GM12873 (cell line): ENCODE measurements at regions not wholly inside any gene's neighbourhood (a gene's known extent, or its start where the extent isn't known, plus 50 kb on each side); places are given as distances from the start of the nearest gene placed in this dataset.
A peak's percentile ranks its signal among the peaks of the same experiment; 100 is the strongest.

Source experiments
- CTCF ChIP-seq: IDR thresholded peaks from 2 replicates; pipeline ENCODE4 v1.5.1; 2012; ENCODE audit warnings: low read depth, mild to moderate bottlenecking, moderate library complexity, low read length, control low read depth; ENCODE audit not compliant: insufficient read depth; ENCODE audit errors: missing control alignments

GRCh38 chr1:244937099-244937498, 72.8 kb upstream of the HNRNPU start:
- no peak for TF ChIP-seq CTCF

GRCh38 chr1:244920911-244921761, 56.8 kb upstream of the HNRNPU start:
- no peak for TF ChIP-seq CTCF

- TF ChIP-seq CTCF, result no peak
Measured at GRCh38 chr1:244919320-244920282, 55.3 kb upstream of the HNRNPU start.

DNA sequence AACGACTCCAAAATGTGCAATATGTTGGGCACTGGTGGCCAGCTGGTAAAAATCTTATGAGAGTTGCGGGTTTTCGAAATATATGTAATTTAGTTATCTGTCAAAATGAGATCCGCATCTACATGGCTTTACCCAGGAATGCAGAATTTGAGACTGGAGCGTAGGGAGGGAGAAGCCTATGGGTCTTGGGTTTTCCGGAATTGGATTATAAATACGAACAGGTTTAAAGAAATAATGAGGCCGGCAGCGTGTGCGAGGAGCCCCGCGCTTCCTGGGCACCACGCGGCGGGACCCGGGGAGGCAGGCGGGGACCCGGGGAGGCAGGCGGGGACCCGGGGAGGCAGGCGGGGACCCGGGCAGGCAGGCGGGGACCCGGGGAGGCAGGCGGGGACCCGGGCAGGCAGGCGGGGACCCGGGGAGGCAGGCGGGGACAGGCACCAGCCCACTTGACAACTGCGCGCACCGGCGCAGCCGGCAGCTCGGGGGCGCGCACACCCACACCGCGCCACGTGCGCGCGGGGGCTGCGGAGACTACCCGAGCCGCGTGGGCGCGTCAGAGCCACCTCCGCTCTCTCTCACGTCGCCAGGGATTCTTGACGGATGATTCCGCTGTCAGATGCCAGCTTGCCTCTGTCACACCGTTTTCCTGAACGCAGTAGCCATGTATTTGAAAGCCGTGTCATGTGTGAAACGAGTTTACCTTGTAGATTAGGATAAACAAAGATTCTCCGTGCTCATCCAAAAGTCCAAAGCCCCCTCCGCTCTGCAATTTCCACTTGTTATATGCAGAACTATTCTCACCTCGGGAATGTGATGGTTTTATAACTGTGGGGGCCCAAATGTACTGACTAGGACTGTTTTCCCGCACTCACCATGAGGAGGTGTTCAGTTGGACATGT, 54.3 kb upstream of the HNRNPU start:
- peak; percentile 16 for TF ChIP-seq CTCF

DNA sequence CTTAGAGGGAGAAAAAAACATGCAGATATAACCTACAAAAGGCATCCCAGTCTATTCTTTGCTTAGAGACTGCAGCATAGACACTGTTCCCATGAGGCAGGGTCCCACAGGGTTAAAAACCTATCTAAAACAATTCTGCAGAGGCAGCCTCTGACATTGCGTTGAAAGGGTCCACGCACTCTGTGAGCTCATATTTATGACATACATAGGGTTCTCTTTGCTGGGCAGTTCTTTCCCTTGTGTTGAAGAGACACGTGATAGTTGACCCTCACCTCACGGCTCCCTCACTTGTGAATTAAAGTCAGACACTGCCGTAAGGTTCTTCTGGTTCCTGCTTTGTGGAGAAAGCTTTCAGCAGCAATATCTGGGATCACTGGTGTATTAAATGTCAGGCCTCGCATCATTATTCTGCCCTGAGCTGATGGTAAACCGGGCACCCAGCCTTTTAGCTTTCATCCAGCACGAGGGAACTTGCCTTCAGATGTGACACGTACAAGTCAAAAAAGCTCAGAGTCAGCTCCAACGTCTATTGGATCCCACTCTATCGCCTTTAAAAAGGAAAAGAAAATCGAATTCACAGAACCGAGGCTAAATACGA, 52.8 kb upstream of the HNRNPU start:
- no peak for TF ChIP-seq CTCF

- TF ChIP-seq CTCF, result no peak
Measured at GRCh38 chr1:244915736-244916135, 51.4 kb upstream of the HNRNPU start.
